ENCODE measurements at regions not wholly inside any gene's neighbourhood (a gene's known extent, or its start where the extent isn't known, plus 50 kb on each side); places are given as distances from the start of the nearest gene placed in this dataset.

- H3K4me3 ChIP-seq (ENCODE audit: insufficient read depth, low read length), result no peak overlapping the region
- TF ChIP-seq, protein P1, sequence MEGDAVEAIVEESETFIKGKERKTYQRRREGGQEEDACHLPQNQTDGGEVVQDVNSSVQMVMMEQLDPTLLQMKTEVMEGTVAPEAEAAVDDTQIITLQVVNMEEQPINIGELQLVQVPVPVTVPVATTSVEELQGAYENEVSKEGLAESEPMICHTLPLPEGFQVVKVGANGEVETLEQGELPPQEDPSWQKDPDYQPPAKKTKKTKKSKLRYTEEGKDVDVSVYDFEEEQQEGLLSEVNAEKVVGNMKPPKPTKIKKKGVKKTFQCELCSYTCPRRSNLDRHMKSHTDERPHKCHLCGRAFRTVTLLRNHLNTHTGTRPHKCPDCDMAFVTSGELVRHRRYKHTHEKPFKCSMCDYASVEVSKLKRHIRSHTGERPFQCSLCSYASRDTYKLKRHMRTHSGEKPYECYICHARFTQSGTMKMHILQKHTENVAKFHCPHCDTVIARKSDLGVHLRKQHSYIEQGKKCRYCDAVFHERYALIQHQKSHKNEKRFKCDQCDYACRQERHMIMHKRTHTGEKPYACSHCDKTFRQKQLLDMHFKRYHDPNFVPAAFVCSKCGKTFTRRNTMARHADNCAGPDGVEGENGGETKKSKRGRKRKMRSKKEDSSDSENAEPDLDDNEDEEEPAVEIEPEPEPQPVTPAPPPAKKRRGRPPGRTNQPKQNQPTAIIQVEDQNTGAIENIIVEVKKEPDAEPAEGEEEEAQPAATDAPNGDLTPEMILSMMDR (IDR thresholded peaks at IDR 0.05; ENCODE audit: extremely low read depth, low read depth, low read length), result no peak
- H3K27me3 ChIP-seq (ENCODE audit: insufficient read depth, low read length), result peaks cover 11% of the 10 kb centered on the region
- H3K27ac ChIP-seq (ENCODE audit: low read depth, low read length), result no peak overlapping the region
- no peaks in the 10 kb centered on the region for H3K9me3 ChIP-seq (ENCODE audit: low read depth, low read length)
- H3K36me3 ChIP-seq (ENCODE audit: insufficient read depth, low read length), result no peaks in the 10 kb centered on the region
- peaks cover 2% of the 10 kb centered on the region for H4K20me1 ChIP-seq (ENCODE audit: insufficient read depth, low read length)
- H3K79me2 ChIP-seq (ENCODE audit: insufficient read depth, low read length), result no peaks in the 10 kb centered on the region
- H3K4me2 ChIP-seq (ENCODE audit: insufficient read depth, low read length), result no peak overlapping the region
- no peak for DNase-seq (ENCODE audit: insufficient read length, low spot score, missing footprints)
- H3K4me1 ChIP-seq (ENCODE audit: insufficient read depth, low read length), result no peaks in the 10 kb centered on the region
- H2AFZ ChIP-seq (ENCODE audit: low read length), result no peak overlapping the region
Observed at GRCh38 chrX:109274806-109275205, 207.1 kb downstream of the GUCY2F start.

DNA sequence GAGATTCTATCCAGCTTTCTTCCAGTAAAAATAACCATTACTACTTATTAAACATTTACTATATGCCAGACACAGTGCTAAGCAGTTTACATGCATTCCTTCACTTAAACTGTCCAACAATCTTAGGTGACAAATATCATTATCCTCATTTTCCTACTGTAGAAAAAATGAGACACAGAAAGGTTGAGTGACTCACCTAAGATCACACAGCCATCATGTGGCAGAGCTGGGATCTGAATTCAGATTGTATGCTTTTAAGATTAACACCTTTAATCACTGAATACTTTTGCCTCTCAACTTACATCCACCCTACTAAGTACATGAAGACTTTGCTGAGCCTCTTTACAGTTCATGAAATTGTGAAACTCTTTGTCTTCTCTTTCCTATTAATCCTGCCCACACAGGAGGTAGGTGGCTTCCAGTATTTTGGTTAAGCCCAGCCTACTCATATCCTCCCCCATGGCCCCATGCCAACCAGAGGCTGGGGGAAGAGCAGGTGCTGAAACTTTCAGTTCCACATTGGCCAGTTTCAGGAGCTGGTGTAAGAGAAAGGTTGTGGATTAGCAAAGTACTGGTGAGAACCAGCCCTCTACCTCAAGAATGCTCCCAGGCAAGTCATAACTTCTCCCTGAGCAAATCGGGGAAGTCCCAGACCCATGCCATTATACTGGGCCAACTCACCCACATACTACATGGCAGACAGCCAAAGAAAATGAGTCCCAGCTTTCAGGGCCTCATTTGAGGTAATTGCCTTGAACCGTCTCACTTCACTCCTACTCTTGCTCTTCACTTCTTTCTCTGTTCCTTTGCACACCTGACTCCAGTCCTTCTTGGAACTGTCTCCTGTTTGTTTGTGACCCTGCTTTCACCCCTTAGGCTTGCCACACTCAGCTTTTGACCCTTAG, 211.1 kb downstream of the GUCY2F start:
- no peak overlapping the region for H3K4me2 ChIP-seq (ENCODE audit: insufficient read depth, low read length)
- H3K27me3 ChIP-seq (ENCODE audit: insufficient read depth, low read length), result peaks cover 7% of the 10 kb centered on the region
- TF ChIP-seq, protein P1 (IDR thresholded peaks at IDR 0.05; ENCODE audit: extremely low read depth, low read depth, low read length), result no peak
- H3K27ac ChIP-seq (ENCODE audit: low read depth, low read length), result no peak overlapping the region
- no peaks in the 10 kb centered on the region for H3K9me3 ChIP-seq (ENCODE audit: low read depth, low read length)
- H3K79me2 ChIP-seq (ENCODE audit: insufficient read depth, low read length), result no peaks in the 10 kb centered on the region
- DNase-seq (ENCODE audit: insufficient read length, low spot score, missing footprints), result no peak
- no peak overlapping the region for H2AFZ ChIP-seq (ENCODE audit: low read length)
- H3K4me1 ChIP-seq (ENCODE audit: insufficient read depth, low read length), result no peaks in the 10 kb centered on the region
- no peak overlapping the region for H3K4me3 ChIP-seq (ENCODE audit: insufficient read depth, low read length)
- no peaks in the 10 kb centered on the region for H3K36me3 ChIP-seq (ENCODE audit: insufficient read depth, low read length)
- H4K20me1 ChIP-seq (ENCODE audit: insufficient read depth, low read length), result peaks cover 2% of the 10 kb centered on the region

DNA sequence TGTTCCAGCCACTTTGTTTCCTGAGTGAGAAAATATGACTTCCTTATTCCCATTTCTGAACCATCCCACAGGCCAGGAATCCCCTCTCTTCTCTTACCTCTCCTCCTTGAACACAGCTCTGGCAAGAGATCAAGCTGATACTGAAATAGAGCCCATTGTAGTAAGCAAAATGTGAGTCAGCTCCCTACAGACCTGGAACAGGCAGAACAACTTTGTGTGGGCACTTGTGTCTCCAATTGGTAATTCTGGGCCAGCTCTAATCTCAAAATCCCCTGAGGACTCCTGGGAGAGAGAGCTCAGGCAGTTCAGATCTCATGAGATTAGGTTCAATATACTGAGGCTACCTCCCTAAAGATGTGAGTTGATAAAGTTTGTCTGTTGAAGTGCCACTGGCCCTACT, 213.5 kb downstream of the GUCY2F start:
- Histone ChIP-seq H3K27me3 (ENCODE audit: insufficient read depth, low read length) (peaks cover 8% of the 10 kb centered on the region), H3K9me3 (ENCODE audit: low read depth, low read length) (no peaks in the 10 kb centered on the region), H3K36me3 (ENCODE audit: insufficient read depth, low read length) (no peaks in the 10 kb centered on the region), H4K20me1 (ENCODE audit: insufficient read depth, low read length) (peaks cover 2% of the 10 kb centered on the region), H2AFZ (ENCODE audit: low read length) (no peak overlapping the region), H3K79me2 (ENCODE audit: insufficient read depth, low read length) (no peaks in the 10 kb centered on the region), H3K4me1 (ENCODE audit: insufficient read depth, low read length) (no peaks in the 10 kb centered on the region), H3K4me3 (ENCODE audit: insufficient read depth, low read length) (no peak overlapping the region), H3K27ac (ENCODE audit: low read depth, low read length) (no peak overlapping the region), H3K4me2 (ENCODE audit: insufficient read depth, low read length) (no peak overlapping the region)
- TF ChIP-seq, protein P1 (IDR thresholded peaks at IDR 0.05; ENCODE audit: extremely low read depth, low read depth, low read length), result no peak
- DNase-seq (ENCODE audit: insufficient read length, low spot score, missing footprints), result no peak

- no peak overlapping the region for H3K4me2 ChIP-seq (ENCODE audit: insufficient read depth, low read length)
Observed at GRCh38 chrX:109266034-109266433, 215.9 kb downstream of the GUCY2F start.

More at GRCh38 chrX:109266034-109266433, 215.9 kb downstream of the GUCY2F start:
- H3K27ac ChIP-seq (ENCODE audit: low read depth, low read length), result no peak overlapping the region
- no peaks in the 10 kb centered on the region for H3K4me1 ChIP-seq (ENCODE audit: insufficient read depth, low read length)
- DNase-seq (ENCODE audit: insufficient read length, low spot score, missing footprints), result no peak
- H3K4me3 ChIP-seq (ENCODE audit: insufficient read depth, low read length), result no peak overlapping the region
- TF ChIP-seq, protein P1 (IDR thresholded peaks at IDR 0.05; ENCODE audit: extremely low read depth, low read depth, low read length), result no peak
- H2AFZ ChIP-seq (ENCODE audit: low read length), result no peak overlapping the region
- H3K27me3 ChIP-seq (ENCODE audit: insufficient read depth, low read length), result peaks cover 8% of the 10 kb centered on the region
- no peaks in the 10 kb centered on the region for H3K9me3 ChIP-seq (ENCODE audit: low read depth, low read length)
- H4K20me1 ChIP-seq (ENCODE audit: insufficient read depth, low read length), result peaks cover 2% of the 10 kb centered on the region
- no peaks in the 10 kb centered on the region for H3K36me3 ChIP-seq (ENCODE audit: insufficient read depth, low read length)
- H3K79me2 ChIP-seq (ENCODE audit: insufficient read depth, low read length), result no peaks in the 10 kb centered on the region
